ENCODE measurements at regions not wholly inside any gene's neighbourhood (a gene's known extent, or its start where the extent isn't known, plus 50 kb on each side); places are given as distances from the start of the nearest gene placed in this dataset.

DNA sequence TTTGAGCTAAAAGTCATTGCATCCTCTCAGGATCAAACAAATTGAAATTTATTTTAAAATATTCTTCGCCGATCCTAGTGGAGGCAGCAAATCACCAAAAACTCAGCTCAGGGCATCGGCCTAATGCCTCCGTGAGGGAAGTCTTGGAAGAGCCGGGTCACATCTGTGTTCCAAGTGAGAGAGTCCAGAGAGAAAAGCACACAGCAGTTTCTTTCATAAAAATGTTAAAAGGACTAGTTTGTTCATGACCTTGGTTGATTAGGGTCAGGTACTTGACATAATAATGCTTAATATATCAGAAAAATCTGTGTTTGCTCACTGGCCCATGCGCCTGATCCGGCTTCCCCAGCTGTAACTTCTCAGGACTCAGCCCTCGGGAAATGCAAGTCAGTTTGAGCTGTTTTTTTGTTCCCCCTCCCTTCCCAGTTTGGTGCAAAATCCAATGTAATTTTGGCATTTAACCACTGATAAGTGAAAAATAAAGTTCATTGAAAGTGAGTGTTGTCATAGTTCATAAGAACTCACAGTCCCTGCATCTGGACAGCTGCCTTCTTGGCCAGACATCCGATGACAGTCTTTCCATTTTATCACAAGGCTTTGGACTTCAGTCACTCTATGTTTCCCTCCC, 161.7 kb downstream of the CAND1 start:
- Histone ChIP-seq H3K9me3 (no peaks in the 10 kb centered on the region), H3K36me3 (no peaks in the 10 kb centered on the region), H3K4me3 (no peak overlapping the region), H3K27ac (peak overlapping the region; percentile 53), H3K4me1 (peaks cover 41% of the 10 kb centered on the region), H3K27me3 (no peaks in the 10 kb centered on the region)
- TF ChIP-seq, protein P1, sequence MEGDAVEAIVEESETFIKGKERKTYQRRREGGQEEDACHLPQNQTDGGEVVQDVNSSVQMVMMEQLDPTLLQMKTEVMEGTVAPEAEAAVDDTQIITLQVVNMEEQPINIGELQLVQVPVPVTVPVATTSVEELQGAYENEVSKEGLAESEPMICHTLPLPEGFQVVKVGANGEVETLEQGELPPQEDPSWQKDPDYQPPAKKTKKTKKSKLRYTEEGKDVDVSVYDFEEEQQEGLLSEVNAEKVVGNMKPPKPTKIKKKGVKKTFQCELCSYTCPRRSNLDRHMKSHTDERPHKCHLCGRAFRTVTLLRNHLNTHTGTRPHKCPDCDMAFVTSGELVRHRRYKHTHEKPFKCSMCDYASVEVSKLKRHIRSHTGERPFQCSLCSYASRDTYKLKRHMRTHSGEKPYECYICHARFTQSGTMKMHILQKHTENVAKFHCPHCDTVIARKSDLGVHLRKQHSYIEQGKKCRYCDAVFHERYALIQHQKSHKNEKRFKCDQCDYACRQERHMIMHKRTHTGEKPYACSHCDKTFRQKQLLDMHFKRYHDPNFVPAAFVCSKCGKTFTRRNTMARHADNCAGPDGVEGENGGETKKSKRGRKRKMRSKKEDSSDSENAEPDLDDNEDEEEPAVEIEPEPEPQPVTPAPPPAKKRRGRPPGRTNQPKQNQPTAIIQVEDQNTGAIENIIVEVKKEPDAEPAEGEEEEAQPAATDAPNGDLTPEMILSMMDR (IDR thresholded peaks at IDR 0.05): peak in 1 of 3 experiments; percentile 27
- TF ChIP-seq POLR2AphosphoS5 (IDR thresholded peaks at IDR 0.05; ENCODE audit: insufficient read depth in 1 of 2, low read depth in 1 of 2) (peak in 1 of 2 donors; percentile 39), POLR2A (IDR thresholded peaks at IDR 0.05) (no peak)
- DNase-seq (ENCODE audit: extremely low spot score in 2 of 2): peak in 1 of 2 donors; percentile 92
- intact Hi-C loops (cut with DNase I): no loop called here

DNA sequence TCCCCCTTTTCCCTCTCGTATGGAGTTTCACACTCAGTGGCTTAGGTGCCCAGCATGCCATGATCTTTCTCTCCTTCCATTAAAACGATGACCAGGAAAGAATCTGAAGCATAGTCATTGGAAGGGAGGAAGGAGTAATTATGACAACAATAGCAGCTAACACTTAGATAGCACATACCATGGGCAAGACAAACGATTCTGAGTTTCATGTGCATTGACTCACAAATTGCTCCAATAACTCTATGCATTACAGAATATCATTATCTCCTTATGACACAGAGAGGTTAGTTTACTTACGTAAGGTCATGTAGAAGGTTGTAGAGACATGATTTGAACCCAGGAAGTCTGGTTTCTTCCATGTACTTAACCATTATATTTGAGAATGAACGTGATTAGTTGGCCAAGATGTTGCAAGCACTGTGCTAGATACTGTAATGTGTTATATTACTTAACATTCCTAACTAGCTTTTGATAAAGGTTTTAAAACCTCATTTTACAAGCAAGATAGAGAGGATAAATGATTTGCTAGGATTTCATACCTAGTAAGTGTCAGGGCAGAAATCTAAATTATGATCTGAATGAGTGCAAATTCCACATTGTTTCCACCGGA, 162.4 kb downstream of the CAND1 start:
- intact Hi-C loops (cut with DNase I): no loop called here
- H3K4me1 ChIP-seq: peaks cover 38% of the 10 kb centered on the region
- peak overlapping the region; percentile 53 for H3K27ac ChIP-seq

DNA sequence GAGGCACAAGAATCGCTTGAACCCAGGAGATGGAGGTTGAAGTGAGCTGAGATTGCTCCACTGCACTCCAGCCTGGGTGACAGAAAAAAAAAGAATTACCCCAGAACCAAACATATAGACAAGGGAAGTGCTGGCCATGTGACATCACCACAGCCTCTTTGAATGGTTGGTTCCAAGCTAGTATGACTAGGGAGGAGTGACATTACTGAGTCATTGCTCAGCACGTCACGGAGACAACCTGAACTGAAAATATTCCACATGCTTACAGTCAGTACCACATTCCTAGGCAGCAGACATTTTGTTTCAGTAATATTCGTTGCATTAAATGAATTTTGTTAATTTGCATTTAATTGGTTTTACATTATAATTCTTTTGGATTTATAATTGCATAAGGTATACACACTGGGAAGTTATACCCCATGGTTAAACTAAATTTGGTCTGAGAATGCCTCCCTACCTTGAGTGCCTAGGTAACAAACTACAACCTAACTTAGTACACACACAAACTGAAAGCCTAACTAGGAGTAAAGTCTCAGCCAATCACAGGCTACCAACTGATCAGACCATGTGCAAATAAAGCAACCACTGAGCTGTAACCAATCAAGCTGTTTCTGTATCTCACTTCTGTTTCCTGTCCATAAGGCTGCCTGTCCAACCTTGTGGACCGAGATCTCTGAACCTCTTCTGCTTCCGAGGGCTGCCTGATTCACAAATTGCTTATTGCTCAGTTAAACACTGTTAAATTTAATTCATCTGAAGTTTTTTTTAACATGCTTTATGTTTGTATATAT, 164.4 kb downstream of the CAND1 start:
- Histone ChIP-seq H3K9me3 (no peaks in the 10 kb centered on the region), H3K4me1 (peaks cover 37% of the 10 kb centered on the region), H3K27me3 (no peaks in the 10 kb centered on the region), H3K27ac (peak overlapping the region; percentile 64), H3K36me3 (no peaks in the 10 kb centered on the region), H3K4me3 (no peak overlapping the region)
- DNase-seq (ENCODE audit: extremely low spot score in 2 of 2): no peak
- intact Hi-C loops (cut with DNase I): no loop called here
- TF ChIP-seq POLR2AphosphoS5 (IDR thresholded peaks at IDR 0.05; ENCODE audit: insufficient read depth in 1 of 2, low read depth in 1 of 2) (no peak), POLR2A (IDR thresholded peaks at IDR 0.05) (no peak)
- TF ChIP-seq, protein P1 (IDR thresholded peaks at IDR 0.05): no peak

More for the DNA sequence above, 162.4 kb downstream of the CAND1 start:
- Histone ChIP-seq H3K4me3 (no peak overlapping the region), H3K36me3 (no peaks in the 10 kb centered on the region), H3K9me3 (no peaks in the 10 kb centered on the region), H3K27me3 (no peaks in the 10 kb centered on the region)
- TF ChIP-seq POLR2AphosphoS5 (IDR thresholded peaks at IDR 0.05; ENCODE audit: insufficient read depth in 1 of 2, low read depth in 1 of 2) (no peak), POLR2A (IDR thresholded peaks at IDR 0.05) (no peak)
- TF ChIP-seq, protein P1 (IDR thresholded peaks at IDR 0.05): no peak
- no peak for DNase-seq (ENCODE audit: extremely low spot score in 2 of 2)

DNA sequence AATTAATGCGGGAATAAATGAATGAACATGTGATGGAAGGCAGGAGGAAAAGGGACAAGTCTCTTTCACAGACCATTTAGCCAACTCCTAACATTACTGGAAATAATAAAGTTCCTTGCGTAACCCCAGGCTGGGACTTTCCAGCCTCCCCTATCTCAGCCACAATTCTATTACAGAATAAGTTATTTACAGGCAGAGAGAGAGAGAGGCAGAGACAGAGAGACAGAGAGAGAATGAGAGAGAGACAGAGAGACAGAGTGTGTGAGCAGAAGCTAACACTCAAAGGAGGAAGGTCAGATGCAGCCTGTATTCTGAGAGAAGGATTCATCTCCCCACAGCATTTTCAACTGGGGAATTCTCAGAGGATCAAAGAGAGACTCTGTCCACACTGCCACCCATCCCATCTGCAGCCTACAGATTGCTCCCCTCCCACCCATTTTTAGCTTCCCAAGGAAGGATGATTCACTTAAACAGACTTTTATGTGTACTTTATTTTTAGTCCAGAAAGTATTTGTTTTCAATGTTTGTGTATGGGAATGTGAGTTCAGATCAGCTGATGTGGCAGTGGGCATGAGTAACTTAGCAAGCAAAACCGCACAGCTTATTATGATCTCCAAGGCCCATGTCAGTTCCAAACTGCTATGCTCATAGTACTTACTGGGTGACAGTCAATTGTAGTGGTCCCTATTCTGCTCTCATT, 165.7 kb downstream of the CAND1 start:
- no peak overlapping the region for H3K4me3 ChIP-seq
- no peaks in the 10 kb centered on the region for H3K27me3 ChIP-seq
- H3K27ac ChIP-seq: peak overlapping the region; percentile 64
- peak in 1 of 2 donors; percentile 20 for TF ChIP-seq POLR2AphosphoS5 (IDR thresholded peaks at IDR 0.05; ENCODE audit: insufficient read depth in 1 of 2, low read depth in 1 of 2)
- no peak for TF ChIP-seq POLR2A (IDR thresholded peaks at IDR 0.05)
- DNase-seq (ENCODE audit: extremely low spot score in 2 of 2): no peak
- H3K4me1 ChIP-seq: peaks cover 37% of the 10 kb centered on the region
- no peaks in the 10 kb centered on the region for H3K9me3 ChIP-seq
- intact Hi-C loops (cut with DNase I): no loop called here
- no peaks in the 10 kb centered on the region for H3K36me3 ChIP-seq

DNA sequence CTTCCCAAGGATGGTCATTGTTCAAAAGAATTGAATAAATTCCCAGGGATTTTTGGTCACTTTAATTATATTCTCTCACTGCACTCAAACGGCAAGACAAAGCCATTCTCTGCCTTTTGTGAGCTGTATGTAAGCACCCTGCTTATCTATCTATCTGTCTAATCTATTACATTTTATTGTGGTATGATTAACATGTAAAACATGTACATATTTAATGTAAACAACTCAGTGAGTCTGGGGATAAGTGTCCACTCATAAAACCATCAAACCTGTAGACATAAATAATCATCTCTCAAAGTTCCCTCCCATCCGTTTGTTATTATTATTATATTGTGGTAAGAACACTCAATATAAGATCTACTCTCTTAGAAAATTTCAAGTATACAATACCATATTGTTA, 167.1 kb downstream of the CAND1 start:
- no peak for DNase-seq (ENCODE audit: extremely low spot score in 2 of 2)
- H3K27me3 ChIP-seq: no peaks in the 10 kb centered on the region
- no peak for TF ChIP-seq POLR2A (IDR thresholded peaks at IDR 0.05)
- no peak for TF ChIP-seq POLR2AphosphoS5 (IDR thresholded peaks at IDR 0.05; ENCODE audit: insufficient read depth in 1 of 2, low read depth in 1 of 2)
- TF ChIP-seq, protein P1 (IDR thresholded peaks at IDR 0.05): no peak
- H3K27ac ChIP-seq: no peak overlapping the region
- no peaks in the 10 kb centered on the region for H3K36me3 ChIP-seq
- H3K4me3 ChIP-seq: no peak overlapping the region
- H3K4me1 ChIP-seq: peaks cover 34% of the 10 kb centered on the region
- intact Hi-C loops (cut with DNase I): no loop called here
- no peaks in the 10 kb centered on the region for H3K9me3 ChIP-seq
